Adipose tissue (tissue), 3 donors: ENCODE measurements at regions not wholly inside any gene's neighbourhood (a gene's known extent, or its start where the extent isn't known, plus 50 kb on each side); places are given as distances from the start of the nearest gene placed in this dataset.

ENCODE experiments used
- H3K27ac ChIP-seq: one replicate; pipeline ENCODE4 v1.5.1; 2013; ENCODE audit warnings: low read depth, low read length
- WGBS, 3 donors: extraction: QIAGEN DNeasy Blood & Tissue Kit; methylation state at CpG; one replicate each; pipeline ENCODE4 v1.1.7; 2013; 5-methylcytosine and 5-hydroxymethylcytosine counted together
- donor health status: healthy with polysubstance abuse.
- donor health status: Bipolar disorder and iron deficiency.
- donor health status: healthy.

GRCh38 chr4:33566649-33567048, 2677.7 kb downstream of the ARAP2 start:
- no peak overlapping the region for H3K27ac ChIP-seq
- 49 to 81% (median 81%) methylated on average over 2 of the region's 2 CpGs for WGBS, 3 donors

- WGBS, 3 donors = 53 to 85% (median 80%) methylated on average over 6 of the region's 6 CpGs
- H3K27ac ChIP-seq = no peak overlapping the region
Measured at GRCh38 chr4:33577791-33578190, 2666.5 kb downstream of the ARAP2 start.

- H3K27ac ChIP-seq = no peak overlapping the region
- 52 to 58% (median 53%) methylated on average over 3 of the region's 3 CpGs for WGBS, 3 donors
Measured at GRCh38 chr4:33579951-33580350, 2664.4 kb downstream of the ARAP2 start.

GRCh38 chr4:33592701-33593100, 2651.6 kb downstream of the ARAP2 start:
- H3K27ac ChIP-seq = no peak overlapping the region
- 78 to 98% (median 84%) methylated on average over 2 of the region's 2 CpGs for WGBS, 3 donors

- 75 to 87% (median 82%) methylated on average over 8 of the region's 8 CpGs for WGBS, 3 donors
- H3K27ac ChIP-seq = no peak overlapping the region
Measured at GRCh38 chr4:33606951-33607350, 2637.4 kb downstream of the ARAP2 start.

- 72 to 79% (median 76%) methylated on average over 2 of the region's 2 CpGs for WGBS, 3 donors
- H3K27ac ChIP-seq = no peak overlapping the region
Measured at GRCh38 chr4:33616121-33616520, 2628.2 kb downstream of the ARAP2 start.

GRCh38 chr4:33625748-33626147, 2618.6 kb downstream of the ARAP2 start:
- no peak overlapping the region for H3K27ac ChIP-seq

GRCh38 chr4:33626221-33626620, 2618.1 kb downstream of the ARAP2 start:
- 18 to 48% (median 39%) methylated on average over 5 of the region's 5 CpGs for WGBS, 3 donors
- H3K27ac ChIP-seq = no peak overlapping the region

- WGBS, 3 donors = 54 to 73% (median 68%) methylated on average over 1 of the region's 1 CpG
- H3K27ac ChIP-seq = no peak overlapping the region
Measured at GRCh38 chr4:33628296-33628695, 2616.0 kb downstream of the ARAP2 start.

- WGBS, 3 donors = 42 to 60% (median 46%) methylated on average over 2 of the region's 2 CpGs
- no peak overlapping the region for H3K27ac ChIP-seq
Measured at GRCh38 chr4:33649015-33649414, 2595.3 kb downstream of the ARAP2 start.

GRCh38 chr4:33649471-33649870, 2594.8 kb downstream of the ARAP2 start:
- 27 to 43% (median 28%) methylated on average over 1 of the region's 1 CpG for WGBS, 3 donors
- no peak overlapping the region for H3K27ac ChIP-seq

GRCh38 chr4:33650036-33650435, 2594.3 kb downstream of the ARAP2 start:
- no peak overlapping the region for H3K27ac ChIP-seq
- 68 to 73% (median 72%) methylated on average over 2 of the region's 2 CpGs for whole genome bisulfite sequencing, 3 donors

GRCh38 chr4:33658971-33659370, 2585.3 kb downstream of the ARAP2 start:
- WGBS, 3 donors = 51 to 71% (median 58%) methylated on average over 3 of the region's 3 CpGs
- no peak overlapping the region for H3K27ac ChIP-seq

- H3K27ac ChIP-seq = no peak overlapping the region
Measured at GRCh38 chr4:33661636-33662035, 2582.7 kb downstream of the ARAP2 start.

- H3K27ac ChIP-seq = no peak overlapping the region
- 75 to 98% (median 91%) methylated on average over 1 of the region's 1 CpG for WGBS, 3 donors
Measured at GRCh38 chr4:33685939-33686338, 2558.4 kb downstream of the ARAP2 start.

- H3K27ac ChIP-seq = no peak overlapping the region
Measured at GRCh38 chr4:33696041-33696440, 2548.3 kb downstream of the ARAP2 start.

- 17 to 61% (median 22%) methylated on average over 2 of the region's 2 CpGs for WGBS, 3 donors
- no peak overlapping the region for H3K27ac ChIP-seq
Measured at GRCh38 chr4:33696586-33696985, 2547.7 kb downstream of the ARAP2 start.

GRCh38 chr4:33709247-33709646, 2535.1 kb downstream of the ARAP2 start:
- no peak overlapping the region for H3K27ac ChIP-seq
- 73 to 80% (median 78%) methylated on average over 3 of the region's 3 CpGs for WGBS, 3 donors

GRCh38 chr4:33711826-33712225, 2532.5 kb downstream of the ARAP2 start:
- no peak overlapping the region for H3K27ac ChIP-seq

- 60 to 89% (median 88%) methylated on average over 1 of the region's 1 CpG for WGBS, 3 donors
- H3K27ac ChIP-seq = no peak overlapping the region
Measured at GRCh38 chr4:33714971-33715370, 2529.3 kb downstream of the ARAP2 start.

GRCh38 chr4:33715841-33716395, 2528.4 kb downstream of the ARAP2 start:
- WGBS, 3 donors = 52 to 58% (median 52%) methylated on average over 4 of the region's 4 CpGs
- H3K27ac ChIP-seq = no peak overlapping the region
